ENCODE measurements at regions not wholly inside any gene's neighbourhood (a gene's known extent, or its start where the extent isn't known, plus 50 kb on each side); places are given as distances from the start of the nearest gene placed in this dataset.

GRCh38 chr6:130677312-130677711 is 149.9 kb upstream of the SMLR1 start:
- Mint-ChIP-seq H3K4me3 (ENCODE audit: unreplicated experiment) (no peak overlapping the region), H3K36me3 (ENCODE audit: low read depth) (peaks cover 2% of the 10 kb centered on the region), H3K27ac (ENCODE audit: unreplicated experiment) (no peak overlapping the region), H3K9me3 (ENCODE audit: low read depth) (peaks cover 7% of the 10 kb centered on the region), H3K27me3 (ENCODE audit: low read depth) (no peaks in the 10 kb centered on the region), H3K4me1 (ENCODE audit: low read depth) (peaks cover 38% of the 10 kb centered on the region)
- TF ChIP-seq CTCF (IDR thresholded peaks at IDR 0.05) = no peak
- DNase-seq (ENCODE audit: low spot score) = no peak

GRCh38 chr6:130677766-130678165 is 149.4 kb upstream of the SMLR1 start:
- H3K27me3 Mint-ChIP-seq (ENCODE audit: low read depth) = no peaks in the 10 kb centered on the region
- DNase-seq (ENCODE audit: low spot score) = no peak
- H3K36me3 Mint-ChIP-seq (ENCODE audit: low read depth) = peaks cover 2% of the 10 kb centered on the region
- H3K4me3 Mint-ChIP-seq (ENCODE audit: unreplicated experiment) = no peak overlapping the region
- peaks cover 38% of the 10 kb centered on the region for H3K4me1 Mint-ChIP-seq (ENCODE audit: low read depth)
- H3K27ac Mint-ChIP-seq (ENCODE audit: unreplicated experiment) = no peak overlapping the region
- peaks cover 7% of the 10 kb centered on the region for H3K9me3 Mint-ChIP-seq (ENCODE audit: low read depth)
- TF ChIP-seq CTCF (IDR thresholded peaks at IDR 0.05) = no peak

- no peak for TF ChIP-seq CTCF (IDR thresholded peaks at IDR 0.05)
- H3K27ac Mint-ChIP-seq (ENCODE audit: unreplicated experiment) = no peak overlapping the region
- peaks cover 7% of the 10 kb centered on the region for H3K9me3 Mint-ChIP-seq (ENCODE audit: low read depth)
- H3K4me1 Mint-ChIP-seq (ENCODE audit: low read depth) = peaks cover 38% of the 10 kb centered on the region
- peaks cover 2% of the 10 kb centered on the region for H3K36me3 Mint-ChIP-seq (ENCODE audit: low read depth)
- DNase-seq (ENCODE audit: low spot score) = no peak
- no peak overlapping the region for H3K4me3 Mint-ChIP-seq (ENCODE audit: unreplicated experiment)
- peaks cover 2% of the 10 kb centered on the region for H3K27me3 Mint-ChIP-seq (ENCODE audit: low read depth)
These were observed 147.5 kb upstream of the SMLR1 start for GRCh38 chr6:130679684-130680083.

- Mint-ChIP-seq H3K27me3 (ENCODE audit: low read depth) (peaks cover 2% of the 10 kb centered on the region), H3K4me3 (ENCODE audit: unreplicated experiment) (no peak overlapping the region), H3K27ac (ENCODE audit: unreplicated experiment) (peak overlapping the region; percentile 41), H3K4me1 (ENCODE audit: low read depth) (peaks cover 36% of the 10 kb centered on the region), H3K9me3 (ENCODE audit: low read depth) (peaks cover 7% of the 10 kb centered on the region), H3K36me3 (ENCODE audit: low read depth) (peaks cover 2% of the 10 kb centered on the region)
- DNase-seq (ENCODE audit: low spot score) = no peak
- TF ChIP-seq CTCF (IDR thresholded peaks at IDR 0.05) = no peak
These were observed 147.1 kb upstream of the SMLR1 start for GRCh38 chr6:130680116-130680515.

- Mint-ChIP-seq H3K9me3 (ENCODE audit: low read depth) (peaks cover 9% of the 10 kb centered on the region), H3K36me3 (ENCODE audit: low read depth) (peaks cover 2% of the 10 kb centered on the region), H3K4me3 (ENCODE audit: unreplicated experiment) (no peak overlapping the region), H3K27ac (ENCODE audit: unreplicated experiment) (peak overlapping the region; percentile 41), H3K27me3 (ENCODE audit: low read depth) (peaks cover 2% of the 10 kb centered on the region), H3K4me1 (ENCODE audit: low read depth) (peaks cover 30% of the 10 kb centered on the region)
- no peak for DNase-seq (ENCODE audit: low spot score)
- TF ChIP-seq CTCF (IDR thresholded peaks at IDR 0.05) = no peak
These were observed 146.2 kb upstream of the SMLR1 start for GRCh38 chr6:130681028-130681427.

All from chondrocyte (in vitro differentiated cells).